Naive B cell (primary cell): ENCODE measurements at regions not wholly inside any gene's neighbourhood (a gene's known extent, or its start where the extent isn't known, plus 50 kb on each side); places are given as distances from the start of the nearest gene placed in this dataset.
A peak's percentile ranks its signal among the peaks of the same experiment; 100 is the strongest.

Source experiments
- ATAC-seq, 2 donors: fragments of 150-1000 bp; cut with Tn5 transposase; 2 replicates each; pipeline ENCODE4 v1.10.0; 2021; ENCODE audit warnings: low read depth in 2 of 2, mild to moderate bottlenecking in 2 of 2, moderate library complexity in 2 of 2
- DNase-seq: peaks from one replicate; pipeline ENCODE4 v3.0.0; 2022
- H3K27ac Mint-ChIP-seq, 6 donors: one replicate each; pipeline ENCODE4 v1.8.0; 2020 to 2022; ENCODE audit warnings: mild to moderate bottlenecking in 6 of 6, mixed read lengths in 6 of 6, moderate library complexity in 5 of 6, inconsistent platforms in 2 of 6
- H3K27me3 Mint-ChIP-seq, 3 donors: one replicate each; pipeline ENCODE4 v1.8.0; 2021 to 2022; ENCODE audit warnings: mixed read lengths in 3 of 3, mild to moderate bottlenecking in 1 of 3
- H3K36me3 Mint-ChIP-seq, 2 donors: one replicate each; pipeline ENCODE4 v1.8.0; 2020 to 2022; ENCODE audit warnings: mixed read lengths in 2 of 2, inconsistent platforms in 1 of 2, mild to moderate bottlenecking in 1 of 2
- H3K4me1 Mint-ChIP-seq, 3 donors: one replicate each; pipeline ENCODE4 v1.8.0; 2020 to 2022; ENCODE audit warnings: mixed read lengths in 3 of 3, inconsistent platforms in 1 of 3, mild to moderate bottlenecking in 1 of 3, moderate library complexity in 1 of 3
- H3K4me3 Mint-ChIP-seq, 8 donors: one replicate each; pipeline ENCODE4 v1.8.0; 2020 to 2022; ENCODE audit warnings: mild to moderate bottlenecking in 8 of 8, mixed read lengths in 8 of 8, moderate library complexity in 8 of 8, inconsistent platforms in 2 of 8
- H3K9me3 Mint-ChIP-seq, 7 donors: one replicate each; pipeline ENCODE4 v1.8.0; 2020 to 2022; ENCODE audit warnings: mixed read lengths in 7 of 7, mild to moderate bottlenecking in 5 of 7, inconsistent platforms in 2 of 7, moderate library complexity in 1 of 7

GRCh38 chr10:10605551-10606081, 412.1 kb upstream of the CELF2 start:
- Mint-ChIP-seq H3K27me3 (peaks cover 0 to 3% (median 0%) of the 10 kb centered on the region in 3 donors), H3K36me3 (no peaks in the 10 kb centered on the region), H3K4me1 (no peaks in the 10 kb centered on the region), H3K27ac (no peak overlapping the region), H3K4me3 (no peak overlapping the region), H3K9me3 (peaks cover 0 to 9% (median 3%) of the 10 kb centered on the region in 7 donors)
- no peak for DNase-seq
- no peak for ATAC-seq

GRCh38 chr10:10609379-10609955, 408.2 kb upstream of the CELF2 start:
- Mint-ChIP-seq H3K27ac (no peak overlapping the region), H3K4me1 (no peaks in the 10 kb centered on the region), H3K36me3 (no peaks in the 10 kb centered on the region), H3K4me3 (no peak overlapping the region), H3K9me3 (peaks cover 0 to 8% (median 3%) of the 10 kb centered on the region in 7 donors), H3K27me3 (no peaks in the 10 kb centered on the region)
- ATAC-seq = no peak
- no peak for DNase-seq

GRCh38 chr10:10610171-10610570, 407.5 kb upstream of the CELF2 start:
- no peak for DNase-seq
- Mint-ChIP-seq H3K9me3 (peaks cover 0 to 8% (median 2%) of the 10 kb centered on the region in 7 donors), H3K4me3 (no peak overlapping the region), H3K27ac (no peak overlapping the region), H3K27me3 (no peaks in the 10 kb centered on the region), H3K4me1 (no peaks in the 10 kb centered on the region), H3K36me3 (no peaks in the 10 kb centered on the region)
- no peak for ATAC-seq

GRCh38 chr10:10612151-10612550, 405.5 kb upstream of the CELF2 start:
- DNase-seq (no peak), ATAC-seq (no peak)
- no peaks in the 10 kb centered on the region for H3K36me3 Mint-ChIP-seq
- H3K9me3 Mint-ChIP-seq = peaks cover 0 to 2% (median 0%) of the 10 kb centered on the region in 7 donors
- H3K4me1 Mint-ChIP-seq = no peaks in the 10 kb centered on the region
- H3K27ac Mint-ChIP-seq = no peak overlapping the region
- H3K27me3 Mint-ChIP-seq = peaks cover 0 to 6% (median 0%) of the 10 kb centered on the region in 3 donors
- H3K4me3 Mint-ChIP-seq = no peak overlapping the region

- DNase-seq = no peak
- no peak for ATAC-seq
- no peak overlapping the region for H3K27ac Mint-ChIP-seq
- no peaks in the 10 kb centered on the region for H3K4me1 Mint-ChIP-seq
- H3K36me3 Mint-ChIP-seq = no peaks in the 10 kb centered on the region
- peaks cover 0 to 11% (median 10%) of the 10 kb centered on the region in 3 donors for H3K27me3 Mint-ChIP-seq
- H3K4me3 Mint-ChIP-seq = no peak overlapping the region
- peaks cover 0 to 7% (median 2%) of the 10 kb centered on the region in 7 donors for H3K9me3 Mint-ChIP-seq
These were observed 403.9 kb upstream of the CELF2 start for GRCh38 chr10:10613656-10614244.

GRCh38 chr10:10617686-10618085, 400.0 kb upstream of the CELF2 start:
- Mint-ChIP-seq H3K4me1 (no peaks in the 10 kb centered on the region), H3K27ac (no peak overlapping the region)

GRCh38 chr10:10618139-10618538, 399.5 kb upstream of the CELF2 start:
- H3K27ac Mint-ChIP-seq = no peak overlapping the region
- peaks cover 0 to 10% (median 2%) of the 10 kb centered on the region in 7 donors for H3K9me3 Mint-ChIP-seq
- ATAC-seq = no peak
- H3K4me3 Mint-ChIP-seq = no peak overlapping the region
- no peaks in the 10 kb centered on the region for H3K4me1 Mint-ChIP-seq
- no peak for DNase-seq
- no peaks in the 10 kb centered on the region for H3K36me3 Mint-ChIP-seq
- H3K27me3 Mint-ChIP-seq = peaks cover 0 to 11% (median 10%) of the 10 kb centered on the region in 3 donors

More at GRCh38 chr10:10617686-10618085, 400.0 kb upstream of the CELF2 start:
- peaks cover 0 to 10% (median 2%) of the 10 kb centered on the region in 7 donors for H3K9me3 Mint-ChIP-seq
- peaks cover 0 to 11% (median 10%) of the 10 kb centered on the region in 3 donors for H3K27me3 Mint-ChIP-seq
- DNase-seq (no peak), ATAC-seq (no peak)
- H3K36me3 Mint-ChIP-seq = no peaks in the 10 kb centered on the region
- H3K4me3 Mint-ChIP-seq = no peak overlapping the region

- Mint-ChIP-seq H3K4me3 (no peak overlapping the region), H3K4me1 (no peaks in the 10 kb centered on the region), H3K27ac (no peak overlapping the region), H3K27me3 (no peaks in the 10 kb centered on the region), H3K9me3 (peaks cover 0 to 4% (median 1%) of the 10 kb centered on the region in 7 donors), H3K36me3 (no peaks in the 10 kb centered on the region)
- ATAC-seq (no peak), DNase-seq (no peak)
These were observed 393.6 kb upstream of the CELF2 start for GRCh38 chr10:10623958-10624566.

GRCh38 chr10:10624567-10624962, 393.1 kb upstream of the CELF2 start:
- no peak overlapping the region for H3K27ac Mint-ChIP-seq

GRCh38 chr10:10625491-10625890, 392.2 kb upstream of the CELF2 start:
- Mint-ChIP-seq H3K4me3 (no peak overlapping the region), H3K4me1 (no peaks in the 10 kb centered on the region), H3K36me3 (no peaks in the 10 kb centered on the region), H3K27ac (no peak overlapping the region), H3K27me3 (peaks cover 0 to 4% (median 0%) of the 10 kb centered on the region in 3 donors), H3K9me3 (peaks cover 0 to 2% (median 0%) of the 10 kb centered on the region in 7 donors)
- ATAC-seq (no peak), DNase-seq (no peak)

More at GRCh38 chr10:10624567-10624962, 393.1 kb upstream of the CELF2 start:
- H3K4me3 Mint-ChIP-seq = no peak overlapping the region
- no peaks in the 10 kb centered on the region for H3K36me3 Mint-ChIP-seq
- H3K4me1 Mint-ChIP-seq = no peaks in the 10 kb centered on the region
- H3K27me3 Mint-ChIP-seq = no peaks in the 10 kb centered on the region
- DNase-seq (no peak), ATAC-seq (no peak)
- peaks cover 0 to 2% (median under 1%) of the 10 kb centered on the region in 7 donors for H3K9me3 Mint-ChIP-seq

GRCh38 chr10:10626734-10627133, 390.9 kb upstream of the CELF2 start:
- Mint-ChIP-seq H3K27ac (no peak overlapping the region), H3K36me3 (no peaks in the 10 kb centered on the region), H3K4me1 (no peaks in the 10 kb centered on the region), H3K9me3 (peaks cover 0 to 2% (median 0%) of the 10 kb centered on the region in 7 donors), H3K27me3 (peaks cover 0 to 8% (median 0%) of the 10 kb centered on the region in 3 donors), H3K4me3 (no peak overlapping the region)
- ATAC-seq (no peak), DNase-seq (no peak)

GRCh38 chr10:10627414-10627813, 390.3 kb upstream of the CELF2 start:
- H3K4me3 Mint-ChIP-seq = no peak overlapping the region
- peaks cover 0 to 2% (median 0%) of the 10 kb centered on the region in 7 donors for H3K9me3 Mint-ChIP-seq
- ATAC-seq (no peak), DNase-seq (no peak)
- H3K4me1 Mint-ChIP-seq = no peaks in the 10 kb centered on the region
- peak overlapping the region in 1 of 6 donors; percentile 24 for H3K27ac Mint-ChIP-seq
- H3K27me3 Mint-ChIP-seq = peaks cover 0 to 8% (median 0%) of the 10 kb centered on the region in 3 donors
- H3K36me3 Mint-ChIP-seq = no peaks in the 10 kb centered on the region

GRCh38 chr10:10629512-10629911, 388.2 kb upstream of the CELF2 start:
- Mint-ChIP-seq H3K9me3 (no peaks in the 10 kb centered on the region), H3K36me3 (no peaks in the 10 kb centered on the region), H3K4me3 (no peak overlapping the region), H3K27me3 (peaks cover 0 to 8% (median 0%) of the 10 kb centered on the region in 3 donors), H3K4me1 (no peaks in the 10 kb centered on the region), H3K27ac (no peak overlapping the region)
- ATAC-seq (no peak), DNase-seq (no peak)

GRCh38 chr10:10630281-10630680, 387.4 kb upstream of the CELF2 start:
- DNase-seq = no peak
- H3K27me3 Mint-ChIP-seq = peaks cover 0 to 8% (median 0%) of the 10 kb centered on the region in 3 donors
- no peak for ATAC-seq
- no peaks in the 10 kb centered on the region for H3K9me3 Mint-ChIP-seq
- H3K27ac Mint-ChIP-seq = no peak overlapping the region
- no peak overlapping the region for H3K4me3 Mint-ChIP-seq
- no peaks in the 10 kb centered on the region for H3K36me3 Mint-ChIP-seq
- no peaks in the 10 kb centered on the region for H3K4me1 Mint-ChIP-seq
